Fibroblast of lung (primary cell): ENCODE measurements at regions not wholly inside any gene's neighbourhood (a gene's known extent, or its start where the extent isn't known, plus 50 kb on each side); places are given as distances from the start of the nearest gene placed in this dataset.

Experiments
- DNase-seq, 2 donors: peaks; one replicate each; pipeline versions ENCODE4 v3.0.0 to v3.0.0-alpha.2; 2010; ENCODE audit warnings: low read depth in 2 of 2
- H2AFZ ChIP-seq: 2 replicates; pipeline ENCODE4 v1.5.1; 2012; ENCODE audit warnings: low read length, control low read depth, inconsistent platforms
- H3K27ac ChIP-seq: 2 replicates; pipeline ENCODE4 v1.5.1; 2011; ENCODE audit warnings: low read length, control low read depth; ENCODE audit not compliant: insufficient read depth
- H3K27me3 ChIP-seq: 2 replicates; pipeline ENCODE4 v1.5.1; 2011; ENCODE audit warnings: mild to moderate bottlenecking, low read length; ENCODE audit not compliant: control insufficient read depth, insufficient read depth
- H3K36me3 ChIP-seq: 2 replicates; pipeline ENCODE4 v1.5.1; 2011; ENCODE audit warnings: low read length; ENCODE audit not compliant: control insufficient read depth, insufficient read depth
- H3K4me1 ChIP-seq: 2 replicates; pipeline ENCODE4 v1.5.1; 2011; ENCODE audit warnings: low read length; ENCODE audit not compliant: control insufficient read depth, insufficient read depth; ENCODE audit errors: extremely low read depth
- H3K4me2 ChIP-seq: 2 replicates; pipeline ENCODE4 v1.5.1; 2011; ENCODE audit warnings: low read length, control low read depth; ENCODE audit not compliant: insufficient read depth; ENCODE audit errors: extremely low read depth
- H3K4me3 ChIP-seq, 4 experiments: fragments of 200-600 bp in 1 of 4; sonication (generic) in 1 of 4; replicated peaks in 1 of 4; 2 replicates each; pipeline ENCODE4 v1.5.1; 2011 to 2016; ENCODE audit warnings: low read length in 4 of 4, low read depth in 3 of 4, mild to moderate bottlenecking in 3 of 4, control low read depth in 2 of 4, inconsistent platforms in 1 of 4, mixed read lengths in 1 of 4; ENCODE audit not compliant: insufficient read depth in 1 of 4; ENCODE audit errors: control extremely low read depth in 1 of 4
- H3K79me2 ChIP-seq: 2 replicates; pipeline ENCODE4 v1.5.1; 2012; ENCODE audit warnings: mild to moderate bottlenecking, low read length, inconsistent platforms; ENCODE audit not compliant: control insufficient read depth, insufficient read depth
- H3K9ac ChIP-seq: 2 replicates; pipeline ENCODE4 v1.5.1; 2011; ENCODE audit warnings: mild to moderate bottlenecking, low read length, control low read depth; ENCODE audit not compliant: insufficient read depth
- H3K9me3 ChIP-seq: 2 replicates; pipeline ENCODE4 v1.5.1; 2012; ENCODE audit warnings: low read depth, low read length; ENCODE audit not compliant: control insufficient read depth, insufficient read depth
- H4K20me1 ChIP-seq: 2 replicates; pipeline ENCODE4 v1.5.1; 2011; ENCODE audit warnings: low read length; ENCODE audit not compliant: control insufficient read depth, insufficient read depth; ENCODE audit errors: extremely low read depth
- EZH2 ChIP-seq: IDR thresholded peaks from 2 replicates; pipeline ENCODE4 v1.5.1; 2012; ENCODE audit warnings: low read length, control low read depth, mild to moderate bottlenecking; ENCODE audit errors: missing control alignments
- TF ChIP-seq, protein P1 (sequence below), 2 donors: IDR thresholded peaks in 1 of 2; conservative IDR thresholded peaks in 1 of 2; 1 replicate in 1 of 2; 2 replicates in 1 of 2; pipeline ENCODE4 v1.5.1; 2011 to 2012; ENCODE audit warnings: low read length in 2 of 2, control low read depth in 1 of 2, inconsistent platforms in 1 of 2, low read depth in 1 of 2, mild to moderate bottlenecking in 1 of 2

DNA sequence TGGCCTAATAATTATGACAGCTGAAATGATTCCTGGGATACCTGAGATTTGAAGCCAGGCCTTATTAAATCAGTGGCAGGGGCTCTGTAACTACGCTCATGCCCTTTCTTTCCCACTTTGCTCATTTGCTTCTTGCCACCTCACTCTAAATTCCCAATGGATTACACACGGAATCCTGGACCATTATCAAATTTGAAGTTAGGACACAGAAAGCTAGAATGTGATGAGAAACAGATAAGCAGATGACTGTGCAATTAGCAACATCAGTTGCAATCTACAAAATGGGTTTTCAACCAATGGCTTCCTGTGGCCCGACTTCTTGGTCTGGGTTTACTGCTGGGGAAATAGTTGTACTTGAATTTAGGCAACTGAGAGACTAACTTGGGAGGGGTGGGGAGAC is 374.3 kb downstream of the INHBA start:
- no peak overlapping the region for H3K9ac ChIP-seq
- no peaks in the 10 kb centered on the region for H3K9me3 ChIP-seq
- peak in 1 of 2 donors; percentile 76 for DNase-seq
- no peak overlapping the region for H3K27ac ChIP-seq
- no peaks in the 10 kb centered on the region for H3K79me2 ChIP-seq
- no peaks in the 10 kb centered on the region for H3K36me3 ChIP-seq
- no peak overlapping the region for H3K4me3 ChIP-seq
- H3K4me2 ChIP-seq = no peak overlapping the region
- no peaks in the 10 kb centered on the region for H4K20me1 ChIP-seq
- TF ChIP-seq, protein P1, sequence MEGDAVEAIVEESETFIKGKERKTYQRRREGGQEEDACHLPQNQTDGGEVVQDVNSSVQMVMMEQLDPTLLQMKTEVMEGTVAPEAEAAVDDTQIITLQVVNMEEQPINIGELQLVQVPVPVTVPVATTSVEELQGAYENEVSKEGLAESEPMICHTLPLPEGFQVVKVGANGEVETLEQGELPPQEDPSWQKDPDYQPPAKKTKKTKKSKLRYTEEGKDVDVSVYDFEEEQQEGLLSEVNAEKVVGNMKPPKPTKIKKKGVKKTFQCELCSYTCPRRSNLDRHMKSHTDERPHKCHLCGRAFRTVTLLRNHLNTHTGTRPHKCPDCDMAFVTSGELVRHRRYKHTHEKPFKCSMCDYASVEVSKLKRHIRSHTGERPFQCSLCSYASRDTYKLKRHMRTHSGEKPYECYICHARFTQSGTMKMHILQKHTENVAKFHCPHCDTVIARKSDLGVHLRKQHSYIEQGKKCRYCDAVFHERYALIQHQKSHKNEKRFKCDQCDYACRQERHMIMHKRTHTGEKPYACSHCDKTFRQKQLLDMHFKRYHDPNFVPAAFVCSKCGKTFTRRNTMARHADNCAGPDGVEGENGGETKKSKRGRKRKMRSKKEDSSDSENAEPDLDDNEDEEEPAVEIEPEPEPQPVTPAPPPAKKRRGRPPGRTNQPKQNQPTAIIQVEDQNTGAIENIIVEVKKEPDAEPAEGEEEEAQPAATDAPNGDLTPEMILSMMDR (conservative IDR thresholded peaks at IDR 0.05 in 1 of 2, IDR thresholded peaks at IDR 0.05 in 1 of 2; ENCODE audit: low read depth in 1 of 2, low read length in 2 of 2) = no peak
- TF ChIP-seq EZH2 = no peak
- H2AFZ ChIP-seq = no peak overlapping the region
- H3K4me1 ChIP-seq = no peaks in the 10 kb centered on the region
- H3K27me3 ChIP-seq = no peaks in the 10 kb centered on the region

DNA sequence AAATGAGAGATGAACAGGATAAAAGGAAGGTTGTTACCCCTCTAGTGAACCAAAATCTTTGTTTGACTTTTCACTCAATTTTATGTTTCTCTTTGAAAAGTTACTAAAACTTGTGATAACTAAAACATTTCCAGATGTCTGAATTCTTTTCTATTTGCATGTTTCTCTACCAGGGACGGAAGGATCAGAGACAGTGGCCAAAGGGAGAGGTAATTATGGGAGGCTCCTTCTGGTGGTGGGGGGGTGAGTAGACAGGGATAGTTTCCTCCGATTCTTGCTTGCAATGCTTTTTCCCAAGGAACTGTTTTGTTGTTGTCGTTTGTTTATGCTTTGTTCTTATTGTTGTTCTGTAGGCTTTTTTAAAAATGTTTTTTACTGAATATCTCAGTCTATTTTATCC is 374.8 kb downstream of the INHBA start:
- H3K4me1 ChIP-seq = no peaks in the 10 kb centered on the region
- no peaks in the 10 kb centered on the region for H3K9me3 ChIP-seq
- TF ChIP-seq, protein P1 (conservative IDR thresholded peaks at IDR 0.05 in 1 of 2, IDR thresholded peaks at IDR 0.05 in 1 of 2; ENCODE audit: low read depth in 1 of 2, low read length in 2 of 2) = no peak
- TF ChIP-seq EZH2 = no peak
- H3K79me2 ChIP-seq = no peaks in the 10 kb centered on the region
- H3K4me3 ChIP-seq = no peak overlapping the region
- no peak overlapping the region for H3K9ac ChIP-seq
- peak in 1 of 2 donors; percentile 18 for DNase-seq
- H2AFZ ChIP-seq = no peak overlapping the region
- H3K27ac ChIP-seq = no peak overlapping the region
- H4K20me1 ChIP-seq = no peaks in the 10 kb centered on the region
- no peak overlapping the region for H3K4me2 ChIP-seq
- H3K27me3 ChIP-seq = no peaks in the 10 kb centered on the region
- no peaks in the 10 kb centered on the region for H3K36me3 ChIP-seq

DNA sequence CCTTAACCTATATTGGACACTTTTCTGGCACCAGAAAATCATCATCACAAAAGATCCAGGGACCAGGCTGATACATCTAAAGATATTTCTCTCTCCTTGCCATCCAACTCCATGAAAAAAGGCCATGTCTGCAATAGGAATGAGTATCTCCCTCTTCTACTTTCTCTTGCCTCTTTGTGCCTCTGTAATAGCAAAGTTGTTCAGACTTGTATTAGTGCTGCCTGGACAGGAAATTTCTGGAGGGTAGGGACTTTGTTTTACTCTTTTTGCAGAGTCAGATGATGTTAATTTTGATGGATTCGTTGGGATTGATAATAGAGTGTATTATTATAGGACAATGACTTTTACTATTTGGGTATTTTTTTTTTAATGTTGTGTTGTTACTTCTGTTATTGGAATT is 376.3 kb downstream of the INHBA start:
- H2AFZ ChIP-seq = no peak overlapping the region
- no peak for DNase-seq
- H3K4me3 ChIP-seq = no peak overlapping the region
- H3K27me3 ChIP-seq = no peaks in the 10 kb centered on the region
- H3K4me2 ChIP-seq = no peak overlapping the region
- no peaks in the 10 kb centered on the region for H4K20me1 ChIP-seq
- H3K36me3 ChIP-seq = no peaks in the 10 kb centered on the region
- H3K9ac ChIP-seq = no peak overlapping the region
- H3K4me1 ChIP-seq = no peaks in the 10 kb centered on the region
- no peaks in the 10 kb centered on the region for H3K9me3 ChIP-seq
- no peak overlapping the region for H3K27ac ChIP-seq
- H3K79me2 ChIP-seq = no peaks in the 10 kb centered on the region
- TF ChIP-seq, protein P1 (conservative IDR thresholded peaks at IDR 0.05 in 1 of 2, IDR thresholded peaks at IDR 0.05 in 1 of 2; ENCODE audit: low read depth in 1 of 2, low read length in 2 of 2) = no peak
- TF ChIP-seq EZH2 = no peak
